IMR-90 (cell line): ENCODE measurements at regions not wholly inside any gene's neighbourhood (a gene's known extent, or its start where the extent isn't known, plus 50 kb on each side); places are given as distances from the start of the nearest gene placed in this dataset.

Source experiments
- ATAC-seq: fragments of 200-7000 bp; cut with Tn5 transposase; 2 replicates; pipeline ENCODE4 v1.9.1; 2020; ENCODE audit warnings: low read depth, mild to moderate bottlenecking, moderate library complexity
- BruUV-seq: library from RNA; stranded (reverse); fragments of 400-500 nt; replicated peaks from 2 replicates; lab custom pipeline; 2021; lab: Mats Ljungman, UMichigan
- CTCF ChIA-PET: fragments of 300-600 bp; formaldehyde crosslinking; extraction: SDS; loops from one replicate; lab custom pipeline; 2021; ENCODE audit warnings: antibody characterized with exemption; lab: Yijun Ruan, JAX
- POLR2A ChIA-PET: fragments of 300-600 bp; sonication (Branson Sonifier 250); formaldehyde crosslinking; loops from one replicate; lab custom pipeline; 2022; ENCODE audit warnings: antibody characterized with exemption; ENCODE audit not compliant: unreplicated experiment; lab: Charles Lee
- DNase-seq: peaks from one replicate; pipeline ENCODE4 v3.0.0; 2013
- H2AFZ ChIP-seq: replicated peaks from 2 replicates; pipeline ENCODE3; 2013; ENCODE audit warnings: low read length, mild to moderate bottlenecking; ENCODE audit not compliant: poor library complexity
- H2AK5ac ChIP-seq: 2 replicates; pipeline ENCODE4 v1.6.1; 2013; ENCODE audit warnings: low read depth, low read length, inconsistent platforms
- H2AK9ac ChIP-seq: replicated peaks from 2 replicates; pipeline ENCODE3; 2013; ENCODE audit warnings: mild to moderate bottlenecking, low read depth, low read length, moderate library complexity; ENCODE audit not compliant: poor library complexity
- H2BK120ac ChIP-seq: 2 replicates; pipeline ENCODE4 v1.6.1; 2013; ENCODE audit warnings: low read depth, low read length, inconsistent platforms
- H2BK15ac ChIP-seq: 3 replicates; pipeline ENCODE4 v1.6.1; 2013; ENCODE audit warnings: low read depth, low read length, inconsistent platforms
- H2BK20ac ChIP-seq: 2 replicates; pipeline ENCODE4 v1.6.1; 2013; ENCODE audit warnings: low read depth, mild to moderate bottlenecking, inconsistent platforms, low read length, moderate library complexity
- H2BK5ac ChIP-seq: 2 replicates; pipeline ENCODE4 v1.6.1; 2013; ENCODE audit warnings: mild to moderate bottlenecking, low read depth, low read length, inconsistent platforms; ENCODE audit not compliant: poor library complexity, severe bottlenecking
- H3K14ac ChIP-seq: replicated peaks from 2 replicates; pipeline ENCODE4 v1.6.1; 2013; ENCODE audit warnings: low read depth, low read length, inconsistent platforms
- H3K18ac ChIP-seq: 2 replicates; pipeline ENCODE4 v1.6.1; 2013; ENCODE audit warnings: low read depth, low read length, control low read depth
- H3K23ac ChIP-seq: 2 replicates; pipeline ENCODE4 v1.6.1; 2013; ENCODE audit warnings: low read depth, low read length, inconsistent platforms
- H3K27ac ChIP-seq: 2 replicates; pipeline ENCODE4 v1.5.1; 2013; ENCODE audit warnings: mild to moderate bottlenecking, control low read depth, low read length; ENCODE audit not compliant: insufficient read depth
- H3K27me3 ChIP-seq: 2 replicates; pipeline ENCODE4 v1.6.1; 2013; ENCODE audit warnings: low read length; ENCODE audit not compliant: control insufficient read depth, insufficient read depth
- H3K36me3 ChIP-seq: 2 replicates; pipeline ENCODE4 v1.6.1; 2013; ENCODE audit warnings: low read length, mixed read lengths; ENCODE audit not compliant: control insufficient read depth, insufficient read depth
- H3K4ac ChIP-seq: 2 replicates; pipeline ENCODE4 v1.6.1; 2013; ENCODE audit warnings: low read depth, low read length, inconsistent platforms
- H3K4me1 ChIP-seq: 2 replicates; pipeline ENCODE4 v1.6.1; 2013; ENCODE audit warnings: low read length, mixed read lengths; ENCODE audit not compliant: control insufficient read depth, insufficient read depth
- H3K4me2 ChIP-seq: 2 replicates; pipeline ENCODE4 v1.6.1; 2013; ENCODE audit warnings: low read depth, mild to moderate bottlenecking, control low read depth, low read length, moderate library complexity
- H3K4me3 ChIP-seq: 2 replicates; pipeline ENCODE4 v1.5.1; 2013; ENCODE audit warnings: low read depth, mild to moderate bottlenecking, control low read depth, low read length, moderate library complexity; ENCODE audit not compliant: insufficient read depth
- H3K56ac ChIP-seq: 2 replicates; pipeline ENCODE4 v1.6.1; 2013; ENCODE audit warnings: low read length, inconsistent platforms; ENCODE audit not compliant: insufficient read depth; ENCODE audit errors: extremely low read depth
- H3K79me1 ChIP-seq, 2 experiments: 2 replicates each; pipeline ENCODE4 v1.6.1; 2013; ENCODE audit warnings: low read length in 2 of 2, inconsistent platforms in 1 of 2, low read depth in 1 of 2
- H3K9ac ChIP-seq: 2 replicates; pipeline ENCODE4 v1.6.1; 2013; ENCODE audit warnings: low read depth, low read length, control low read depth
- H3K9me1 ChIP-seq: 2 replicates; pipeline ENCODE4 v1.6.1; 2013; ENCODE audit warnings: low read length, inconsistent platforms; ENCODE audit not compliant: insufficient read depth
- H3K9me3 ChIP-seq: 2 replicates; pipeline ENCODE4 v1.6.1; 2013; ENCODE audit warnings: low read length; ENCODE audit not compliant: control insufficient read depth, insufficient read depth
- H4K20me1 ChIP-seq: 2 replicates; pipeline ENCODE4 v1.6.1; 2013; ENCODE audit warnings: low read length, inconsistent platforms; ENCODE audit not compliant: insufficient read depth
- H4K5ac ChIP-seq: 2 replicates; pipeline ENCODE4 v1.6.1; 2013; ENCODE audit warnings: mild to moderate bottlenecking, low read depth, low read length, control low read depth
- H4K8ac ChIP-seq, 2 experiments: 2 replicates each; pipeline ENCODE4 v1.6.1; 2013; ENCODE audit warnings: low read depth in 2 of 2, low read length in 2 of 2, control low read depth in 1 of 2, inconsistent platforms in 1 of 2
- H4K91ac ChIP-seq: 2 replicates; pipeline ENCODE4 v1.6.1; 2013; ENCODE audit warnings: low read depth, low read length, inconsistent platforms; ENCODE audit not compliant: insufficient read depth
- BHLHE40 ChIP-seq: fragments of 150-350 bp; IDR thresholded peaks from 2 replicates; pipeline ENCODE4 v1.6.1; 2016; ENCODE audit warnings: mild to moderate bottlenecking, low read depth, low read length
- CEBPB ChIP-seq: IDR thresholded peaks from 2 replicates; pipeline ENCODE4 v1.6.1; 2012; ENCODE audit warnings: low read depth, low read length, improper control_type of control experiment
- FOS ChIP-seq: fragments of 150-350 bp; IDR thresholded peaks from 2 replicates; pipeline ENCODE4 v1.6.1; 2016; ENCODE audit warnings: low read depth, low read length
- MAZ ChIP-seq: IDR thresholded peaks from 2 replicates; pipeline ENCODE4 v1.6.1; 2012; ENCODE audit warnings: low read depth, mild to moderate bottlenecking, low read length, improper control_type of control experiment, moderate library complexity, borderline replicate concordance
- MXI1 ChIP-seq: IDR thresholded peaks from 2 replicates; pipeline ENCODE4 v1.6.1; 2012; ENCODE audit warnings: low read depth, mild to moderate bottlenecking, low read length, moderate library complexity, borderline replicate concordance
- NFE2L2 ChIP-seq: fragments of 150-350 bp; IDR thresholded peaks from 2 replicates; pipeline ENCODE4 v1.6.1; 2016; ENCODE audit warnings: low read depth, mild to moderate bottlenecking, low read length
- POLR2A ChIP-seq: IDR thresholded peaks from 2 replicates; pipeline ENCODE4 v1.6.1; 2012; ENCODE audit warnings: mild to moderate bottlenecking, low read depth, low read length
- RCOR1 ChIP-seq: IDR thresholded peaks from 2 replicates; pipeline ENCODE4 v1.6.1; 2012; ENCODE audit warnings: mild to moderate bottlenecking, low read length, improper control_type of control experiment; ENCODE audit not compliant: insufficient replicate concordance
- RFX5 ChIP-seq: IDR thresholded peaks from 2 replicates; pipeline ENCODE4 v1.8.0; 2012; ENCODE audit warnings: low read depth, mild to moderate bottlenecking, low read length, moderate library complexity
- SMC3 ChIP-seq: fragments of 150-350 bp; IDR thresholded peaks from 2 replicates; pipeline ENCODE4 v1.6.1; 2016; ENCODE audit warnings: low read depth, mild to moderate bottlenecking, antibody characterized with exemption, low read length, moderate library complexity
- WGBS, 2 experiments: methylation state at CpG; one replicate each; pipeline versions ENCODE4 v1.1.5 to v1.1.7; 2013; ENCODE audit warnings: missing lambda C conversion rate in 2 of 2; ENCODE audit not compliant: insufficient read length in 1 of 2; ENCODE audit errors: extremely low coverage in 2 of 2; 5-methylcytosine and 5-hydroxymethylcytosine counted together
- dilution Hi-C: fragments of 300-500 bp; cut with HindIII; formaldehyde crosslinking; loops from one replicate; pipeline ENCODE4 v1.14.3; 2018; ENCODE audit warnings: low sequenced_read_pairs; ENCODE audit not compliant: unreplicated experiment
- in situ Hi-C: fragments of 300-500 bp; cut with MboI; formaldehyde crosslinking; loops from 3 replicates; pipeline ENCODE4 v1.14.3; 2019; ENCODE audit warnings: low sequenced_read_pairs, inconsistent platforms, mixed read lengths
- intact Hi-C: fragments of 100-400 bp; cut with micrococcal nuclease; formaldehyde crosslinking; loops from 2 replicates; pipeline ENCODE4 v1.10.0; 2022
- TF ChIP-seq, protein P1 (sequence below): conservative IDR thresholded peaks from 2 replicates; pipeline ENCODE4 v1.5.1; 2012; ENCODE audit warnings: mild to moderate bottlenecking, low read depth, low read length, improper control_type of control experiment

DNA sequence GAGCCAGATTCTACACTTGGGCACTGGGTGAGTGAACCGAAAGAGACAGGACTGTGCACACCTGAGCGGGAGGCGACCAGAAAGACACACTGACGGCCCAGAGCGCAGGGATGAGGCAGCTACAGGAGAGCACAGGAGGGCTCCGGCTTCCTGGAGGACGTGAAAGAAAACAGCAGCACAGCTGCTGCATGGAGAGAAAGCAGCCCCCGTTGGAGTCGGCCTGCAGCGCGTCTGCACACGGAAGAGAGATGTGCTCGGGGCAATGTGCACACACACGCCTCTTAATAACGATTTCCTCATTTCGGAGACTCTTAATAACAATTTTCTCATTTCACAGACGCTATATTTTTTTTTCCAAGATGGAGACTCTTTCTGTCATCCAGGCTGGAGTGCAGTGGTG, 160.4 kb downstream of the CTTN start:
- ChIA-PET POLR2A (no interaction called here), CTCF (interaction anchor here (0.7 kb wide), 1 partner anchor 52 kb away, joined by 6 read pairs; no protein-coding TSS in a partner anchor)
- Histone ChIP-seq H4K91ac (no peak overlapping the region), H3K36me3 (no peaks in the 10 kb centered on the region), H2AK9ac (no peak overlapping the region), H3K23ac (no peak overlapping the region), H2BK120ac (no peak overlapping the region), H3K9ac (no peak overlapping the region), H3K4me3 (no peak overlapping the region), H4K5ac (no peak overlapping the region), H3K4me2 (no peak overlapping the region), H2AK5ac (no peak overlapping the region), H3K4me1 (no peaks in the 10 kb centered on the region), H3K9me3 (no peaks in the 10 kb centered on the region), H3K27ac (no peak overlapping the region), H4K20me1 (no peaks in the 10 kb centered on the region), H3K9me1 (no peaks in the 10 kb centered on the region), H4K8ac (no peak overlapping the region), H2BK15ac (no peak overlapping the region), H2BK20ac (no peak overlapping the region), H3K14ac (no peak overlapping the region), H3K79me1 (no peaks in the 10 kb centered on the region), H3K56ac (no peak overlapping the region), H2AFZ (no peak overlapping the region), H3K4ac (no peak overlapping the region), H2BK5ac (no peak overlapping the region), H3K27me3 (no peaks in the 10 kb centered on the region; the same call in 1 of the 2 replicates), H3K18ac (no peak overlapping the region)
- 85% methylated on average over 10 of the region's 17 CpGs; no CpG with 5 or more reads in 1 of the 2 experiments for WGBS, 2 experiments
- no TSS peak for BruUV-seq
- in situ Hi-C loops (no loop called here), dilution Hi-C loops (no loop called here), intact Hi-C loops (loop anchor here (5.0 kb wide), 1 partner anchor 36 kb away; no protein-coding TSS in a partner anchor)
- no peak for ATAC-seq
- no peak for TF ChIP-seq POLR2A
- TF ChIP-seq FOS = no peak
- TF ChIP-seq RFX5 = no peak
- TF ChIP-seq SMC3 = no peak
- TF ChIP-seq BHLHE40 = no peak
- no peak for TF ChIP-seq NFE2L2
- TF ChIP-seq CEBPB = no peak
- TF ChIP-seq MAZ = no peak
- TF ChIP-seq MXI1 = no peak
- TF ChIP-seq, protein P1, sequence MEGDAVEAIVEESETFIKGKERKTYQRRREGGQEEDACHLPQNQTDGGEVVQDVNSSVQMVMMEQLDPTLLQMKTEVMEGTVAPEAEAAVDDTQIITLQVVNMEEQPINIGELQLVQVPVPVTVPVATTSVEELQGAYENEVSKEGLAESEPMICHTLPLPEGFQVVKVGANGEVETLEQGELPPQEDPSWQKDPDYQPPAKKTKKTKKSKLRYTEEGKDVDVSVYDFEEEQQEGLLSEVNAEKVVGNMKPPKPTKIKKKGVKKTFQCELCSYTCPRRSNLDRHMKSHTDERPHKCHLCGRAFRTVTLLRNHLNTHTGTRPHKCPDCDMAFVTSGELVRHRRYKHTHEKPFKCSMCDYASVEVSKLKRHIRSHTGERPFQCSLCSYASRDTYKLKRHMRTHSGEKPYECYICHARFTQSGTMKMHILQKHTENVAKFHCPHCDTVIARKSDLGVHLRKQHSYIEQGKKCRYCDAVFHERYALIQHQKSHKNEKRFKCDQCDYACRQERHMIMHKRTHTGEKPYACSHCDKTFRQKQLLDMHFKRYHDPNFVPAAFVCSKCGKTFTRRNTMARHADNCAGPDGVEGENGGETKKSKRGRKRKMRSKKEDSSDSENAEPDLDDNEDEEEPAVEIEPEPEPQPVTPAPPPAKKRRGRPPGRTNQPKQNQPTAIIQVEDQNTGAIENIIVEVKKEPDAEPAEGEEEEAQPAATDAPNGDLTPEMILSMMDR = no peak
- no peak for TF ChIP-seq RCOR1
- no peak for DNase-seq
